D721Med (cell line): ENCODE measurements at regions not wholly inside any gene's neighbourhood (a gene's known extent, or its start where the extent isn't known, plus 50 kb on each side); places are given as distances from the start of the nearest gene placed in this dataset.

ENCODE experiments used
- DNase-seq: peaks from one replicate; pipeline ENCODE4 v3.0.0; 2011; ENCODE audit warnings: low spot score; ENCODE audit not compliant: insufficient read length
- FAIRE-seq: peaks from 2 replicates; lab custom pipeline; 2011; peaks lifted over from hg19 to GRCh38; lab: Jason Lieb, UNC
- TF ChIP-seq, protein P1 (sequence below): IDR thresholded peaks from 2 replicates; pipeline ENCODE4 v1.5.1; 2012; ENCODE audit warnings: mild to moderate bottlenecking, control low read depth; ENCODE audit not compliant: insufficient read depth; ENCODE audit errors: missing control alignments

DNA sequence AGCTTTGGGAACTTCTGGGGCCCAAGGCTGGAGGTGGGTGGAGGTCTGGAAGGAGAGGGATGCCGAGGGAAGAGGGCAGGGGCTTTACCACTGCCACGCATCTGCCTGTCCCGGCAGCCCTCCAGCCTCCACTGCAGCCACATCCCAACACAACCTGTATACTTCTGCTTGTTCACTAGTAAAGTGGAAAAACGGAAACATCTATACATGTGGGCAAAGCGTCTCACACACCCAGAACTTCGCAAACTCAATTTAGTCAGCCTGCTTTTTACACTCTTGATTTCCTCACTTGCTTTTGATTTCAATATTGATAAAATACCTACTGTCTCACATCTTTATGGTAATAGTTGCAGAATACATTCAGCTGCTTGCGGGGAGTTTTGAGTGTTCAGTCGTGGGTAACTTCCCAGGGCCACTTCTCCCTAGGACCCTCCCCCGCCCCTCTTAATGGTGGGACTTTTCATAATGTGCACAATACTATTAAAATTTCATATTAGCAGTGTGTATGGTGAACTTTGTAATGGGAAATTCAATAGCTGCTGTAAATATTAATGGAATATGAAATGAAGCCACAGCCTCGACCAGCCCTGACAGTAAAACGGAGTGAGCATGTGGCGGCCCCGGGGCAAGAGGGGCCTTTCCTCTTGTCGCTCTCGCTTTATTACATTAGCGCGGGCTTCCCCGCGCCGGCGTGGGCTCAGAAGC is 85.2 kb downstream of the NR2F2 start:
- TF ChIP-seq, protein P1, sequence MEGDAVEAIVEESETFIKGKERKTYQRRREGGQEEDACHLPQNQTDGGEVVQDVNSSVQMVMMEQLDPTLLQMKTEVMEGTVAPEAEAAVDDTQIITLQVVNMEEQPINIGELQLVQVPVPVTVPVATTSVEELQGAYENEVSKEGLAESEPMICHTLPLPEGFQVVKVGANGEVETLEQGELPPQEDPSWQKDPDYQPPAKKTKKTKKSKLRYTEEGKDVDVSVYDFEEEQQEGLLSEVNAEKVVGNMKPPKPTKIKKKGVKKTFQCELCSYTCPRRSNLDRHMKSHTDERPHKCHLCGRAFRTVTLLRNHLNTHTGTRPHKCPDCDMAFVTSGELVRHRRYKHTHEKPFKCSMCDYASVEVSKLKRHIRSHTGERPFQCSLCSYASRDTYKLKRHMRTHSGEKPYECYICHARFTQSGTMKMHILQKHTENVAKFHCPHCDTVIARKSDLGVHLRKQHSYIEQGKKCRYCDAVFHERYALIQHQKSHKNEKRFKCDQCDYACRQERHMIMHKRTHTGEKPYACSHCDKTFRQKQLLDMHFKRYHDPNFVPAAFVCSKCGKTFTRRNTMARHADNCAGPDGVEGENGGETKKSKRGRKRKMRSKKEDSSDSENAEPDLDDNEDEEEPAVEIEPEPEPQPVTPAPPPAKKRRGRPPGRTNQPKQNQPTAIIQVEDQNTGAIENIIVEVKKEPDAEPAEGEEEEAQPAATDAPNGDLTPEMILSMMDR = no peak
- DNase-seq (no peak), FAIRE-seq (no peak)

DNA sequence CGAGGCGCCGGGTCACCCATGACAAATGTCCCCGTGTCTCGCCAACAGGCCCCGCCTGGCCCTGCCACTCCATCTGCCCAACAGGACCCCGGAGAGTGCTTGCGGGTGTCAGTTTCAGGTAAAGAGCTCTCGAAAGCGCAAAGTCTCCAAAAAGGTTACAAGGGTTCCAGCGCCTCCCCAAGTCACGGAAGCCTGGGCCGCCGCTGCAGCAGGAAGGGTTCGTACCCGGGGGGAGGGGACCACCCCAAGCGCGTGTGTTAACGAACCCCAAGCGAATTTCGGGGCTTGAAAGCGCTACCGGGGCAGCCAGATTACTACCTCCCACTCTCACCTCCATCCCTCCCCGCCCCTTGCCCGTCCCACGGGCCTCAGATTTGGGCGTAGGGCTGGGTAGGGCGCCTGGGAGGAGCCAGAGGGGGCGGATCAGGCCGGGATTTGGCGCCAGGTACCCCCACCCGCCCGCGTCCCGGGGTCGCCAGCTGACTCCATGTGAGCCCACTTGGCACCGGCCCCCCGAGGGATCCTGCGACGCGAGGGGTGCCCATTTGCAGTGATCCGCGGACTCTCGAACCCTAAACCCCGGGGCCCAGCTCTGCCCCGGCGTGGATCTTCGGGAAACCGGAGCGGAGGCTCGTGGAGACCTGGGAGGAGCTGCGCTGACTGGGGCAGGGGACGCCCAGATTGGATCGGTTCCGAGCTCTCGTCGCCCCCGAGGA is 85.9 kb downstream of the NR2F2 start:
- FAIRE-seq (no peak), DNase-seq (no peak)
- TF ChIP-seq, protein P1 = no peak

GRCh38 chr15:96416934-96417759 is 86.6 kb downstream of the NR2F2 start:
- FAIRE-seq (no peak), DNase-seq (no peak)
- TF ChIP-seq, protein P1 = no peak

DNA sequence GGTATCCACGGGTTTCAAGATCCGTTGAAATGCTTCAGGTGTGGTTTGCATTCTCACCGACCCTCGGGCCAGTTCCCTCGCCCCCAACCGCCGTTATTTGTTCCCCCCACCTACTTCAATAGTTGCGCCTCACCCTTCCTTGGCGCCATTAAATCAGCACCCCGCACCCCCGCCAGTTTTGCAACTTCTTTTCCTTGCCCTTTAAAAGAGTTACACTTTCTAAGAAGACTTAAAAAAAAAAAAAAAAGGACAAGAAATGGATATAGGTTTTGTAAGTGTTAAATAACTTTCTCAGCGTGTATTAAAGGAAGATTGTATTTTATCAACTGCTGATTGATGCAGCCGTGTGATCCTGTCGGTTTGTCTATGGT is 87.2 kb downstream of the NR2F2 start:
- DNase-seq (no peak), FAIRE-seq (no peak)
- TF ChIP-seq, protein P1 = no peak

DNA sequence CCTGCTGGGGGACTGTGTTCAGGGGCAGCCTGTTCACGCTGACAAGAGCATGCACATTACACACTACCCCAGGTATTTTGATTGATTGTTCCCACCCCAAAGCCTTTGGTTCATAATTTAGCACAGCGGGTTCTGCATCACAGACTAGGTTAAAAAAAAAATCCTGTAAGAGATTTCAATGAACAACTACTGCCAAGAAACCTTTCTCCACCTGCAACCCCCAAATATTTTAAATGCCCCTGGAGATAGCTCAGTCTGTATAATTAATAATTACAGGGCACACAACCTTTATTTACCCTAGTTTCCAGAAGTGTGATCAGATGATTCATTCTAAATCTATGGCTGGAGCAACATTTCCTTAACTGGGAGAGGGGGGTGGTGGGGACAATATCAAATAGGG is 87.6 kb downstream of the NR2F2 start:
- TF ChIP-seq, protein P1 = no peak
- DNase-seq = no peak
- no peak for FAIRE-seq

DNA sequence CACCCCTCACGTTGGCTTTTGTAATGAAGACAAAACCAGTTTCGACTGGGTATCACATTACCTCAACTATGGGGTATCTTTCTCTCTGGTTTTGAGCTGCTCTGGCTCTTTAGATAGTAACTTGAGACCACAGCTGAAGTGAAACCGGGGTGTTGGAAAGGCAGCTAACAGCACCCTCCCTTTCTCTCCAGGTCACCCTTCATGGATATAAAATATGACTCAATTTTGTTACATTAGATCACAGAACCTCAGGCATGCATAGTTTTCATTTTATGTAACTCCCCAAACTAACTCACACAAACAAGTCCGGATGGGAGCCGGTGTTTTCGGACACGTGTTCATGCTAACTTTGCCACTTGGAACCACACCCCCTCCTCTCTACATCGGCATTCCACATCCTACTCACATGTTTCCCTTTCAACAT is 90.7 kb downstream of the NR2F2 start:
- DNase-seq (no peak), FAIRE-seq (no peak)
- TF ChIP-seq, protein P1 = no peak

DNA sequence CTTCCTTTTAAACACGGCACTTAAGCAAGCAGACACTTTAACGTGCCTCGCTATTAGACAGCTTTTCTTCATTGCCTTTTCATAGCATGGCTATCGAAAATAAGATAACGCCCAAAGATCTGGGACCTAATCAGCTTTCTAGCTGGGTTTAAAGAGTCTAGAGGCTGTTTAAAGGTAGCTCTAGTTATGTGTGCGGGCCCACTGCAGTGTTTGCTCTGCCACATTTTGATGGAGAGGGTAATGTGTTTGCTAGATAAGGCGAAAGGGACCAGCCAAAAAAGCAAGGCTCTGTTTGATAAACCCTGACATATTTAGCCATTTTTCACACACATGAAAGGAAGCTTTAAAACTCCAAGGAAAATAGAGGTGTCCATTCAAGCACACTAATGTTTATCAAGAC is 91.6 kb downstream of the NR2F2 start:
- DNase-seq = no peak
- TF ChIP-seq, protein P1 = no peak
- no peak for FAIRE-seq
